ENCODE measurements at regions not wholly inside any gene's neighbourhood (a gene's known extent, or its start where the extent isn't known, plus 50 kb on each side); places are given as distances from the start of the nearest gene placed in this dataset.

DNA sequence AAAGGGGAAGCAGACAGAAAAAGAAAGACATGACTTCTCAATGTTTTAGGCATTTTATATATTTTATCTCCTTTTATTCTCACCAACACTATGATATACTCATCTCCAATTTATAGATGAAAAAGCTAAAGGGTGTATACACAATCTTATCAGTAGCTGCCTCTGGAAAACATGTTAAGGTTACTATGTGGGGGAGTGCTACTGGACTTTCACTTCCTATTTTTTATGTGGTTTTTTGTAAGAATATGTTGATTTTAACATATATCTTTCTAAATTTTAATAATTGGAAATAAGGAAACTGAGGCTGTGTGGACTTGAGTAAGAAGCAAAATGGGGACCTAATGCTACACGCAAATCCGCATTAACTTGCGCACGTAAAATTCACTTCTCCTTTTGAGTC, 99.6 kb upstream of the PDE3A start:
- no peaks in the 10 kb centered on the region for H3K36me3 ChIP-seq (replicated peaks)
- in situ Hi-C loops (cut with HindIII; ENCODE audit: low pct_ligation_motif_present, low sequenced_read_pairs), result no loop called here
- no peaks in the 10 kb centered on the region for H3K27me3 ChIP-seq (replicated peaks)
- no peak for DNase-seq
- H3K27ac ChIP-seq, result no peak overlapping the region
- no peak overlapping the region for H3K4me3 ChIP-seq (ENCODE audit: low read depth, low read length)
- TF ChIP-seq, protein P1, sequence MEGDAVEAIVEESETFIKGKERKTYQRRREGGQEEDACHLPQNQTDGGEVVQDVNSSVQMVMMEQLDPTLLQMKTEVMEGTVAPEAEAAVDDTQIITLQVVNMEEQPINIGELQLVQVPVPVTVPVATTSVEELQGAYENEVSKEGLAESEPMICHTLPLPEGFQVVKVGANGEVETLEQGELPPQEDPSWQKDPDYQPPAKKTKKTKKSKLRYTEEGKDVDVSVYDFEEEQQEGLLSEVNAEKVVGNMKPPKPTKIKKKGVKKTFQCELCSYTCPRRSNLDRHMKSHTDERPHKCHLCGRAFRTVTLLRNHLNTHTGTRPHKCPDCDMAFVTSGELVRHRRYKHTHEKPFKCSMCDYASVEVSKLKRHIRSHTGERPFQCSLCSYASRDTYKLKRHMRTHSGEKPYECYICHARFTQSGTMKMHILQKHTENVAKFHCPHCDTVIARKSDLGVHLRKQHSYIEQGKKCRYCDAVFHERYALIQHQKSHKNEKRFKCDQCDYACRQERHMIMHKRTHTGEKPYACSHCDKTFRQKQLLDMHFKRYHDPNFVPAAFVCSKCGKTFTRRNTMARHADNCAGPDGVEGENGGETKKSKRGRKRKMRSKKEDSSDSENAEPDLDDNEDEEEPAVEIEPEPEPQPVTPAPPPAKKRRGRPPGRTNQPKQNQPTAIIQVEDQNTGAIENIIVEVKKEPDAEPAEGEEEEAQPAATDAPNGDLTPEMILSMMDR (IDR thresholded peaks at IDR 0.05; ENCODE audit: low read depth, low read length, missing control alignments), result no peak

DNA sequence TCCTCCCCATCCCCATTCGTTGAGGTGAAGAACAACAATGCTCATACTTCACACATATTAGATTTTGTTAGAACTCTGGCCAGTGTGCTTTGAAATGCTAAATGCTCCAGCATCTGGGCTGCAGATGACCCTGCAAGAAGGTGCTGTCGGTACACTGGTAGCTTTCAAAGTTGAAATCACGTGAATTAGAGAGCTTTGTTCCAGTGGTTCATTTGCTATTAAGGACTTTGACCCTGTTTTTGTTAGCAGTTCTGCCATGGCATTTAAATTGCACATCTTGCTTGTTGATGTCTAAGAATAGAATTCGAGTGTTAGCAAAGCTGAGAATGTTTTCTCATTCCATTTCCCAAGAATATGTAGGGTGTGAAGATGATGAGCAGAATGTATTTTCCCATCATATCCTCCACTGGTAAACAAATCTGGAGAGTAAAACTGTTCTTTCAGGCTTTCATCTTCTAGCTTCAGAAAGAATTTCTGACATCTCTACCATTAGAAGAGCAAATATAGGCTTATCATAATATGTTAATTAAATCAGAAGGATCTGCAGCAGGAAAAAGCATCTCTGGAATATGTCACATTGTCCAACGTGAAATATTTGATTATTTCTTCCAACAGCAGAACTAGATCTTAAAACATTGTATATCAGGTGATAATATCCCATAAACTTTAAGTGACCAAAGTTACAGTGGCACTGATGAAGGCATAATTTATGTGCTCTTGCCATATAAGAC, 98.8 kb upstream of the PDE3A start:
- in situ Hi-C loops (cut with HindIII; ENCODE audit: low pct_ligation_motif_present, low sequenced_read_pairs), result no loop called here
- Histone ChIP-seq H3K4me3 (ENCODE audit: low read depth, low read length) (no peak overlapping the region), H3K36me3 (replicated peaks) (no peaks in the 10 kb centered on the region), H3K27me3 (replicated peaks) (no peaks in the 10 kb centered on the region), H3K27ac (no peak overlapping the region)
- TF ChIP-seq, protein P1 (IDR thresholded peaks at IDR 0.05; ENCODE audit: low read depth, low read length, missing control alignments), result no peak
- no peak for DNase-seq

DNA sequence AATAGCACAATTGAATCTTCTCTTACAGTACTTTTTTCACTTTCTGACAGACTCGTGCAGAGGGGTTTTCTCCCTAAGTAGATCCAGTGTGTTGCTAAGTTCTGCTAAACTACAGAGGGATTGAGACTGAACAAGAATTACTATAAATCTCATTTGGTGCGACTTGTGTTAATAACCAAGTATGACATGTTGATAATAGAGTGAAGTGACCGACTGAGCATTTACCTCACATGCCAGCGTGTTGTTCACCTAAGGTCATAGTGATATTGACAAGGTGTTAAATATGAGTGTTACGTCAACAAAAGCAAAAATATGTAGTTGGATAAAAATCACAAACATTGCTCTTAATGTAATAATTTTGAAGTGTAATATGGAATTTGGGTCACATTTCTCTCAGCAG, 97.8 kb upstream of the PDE3A start:
- TF ChIP-seq, protein P1 (IDR thresholded peaks at IDR 0.05; ENCODE audit: low read depth, low read length, missing control alignments), result no peak
- DNase-seq, result no peak
- Histone ChIP-seq H3K36me3 (replicated peaks) (no peaks in the 10 kb centered on the region), H3K27me3 (replicated peaks) (no peaks in the 10 kb centered on the region), H3K4me3 (ENCODE audit: low read depth, low read length) (no peak overlapping the region), H3K27ac (no peak overlapping the region)
- in situ Hi-C loops (cut with HindIII; ENCODE audit: low pct_ligation_motif_present, low sequenced_read_pairs), result no loop called here

DNA sequence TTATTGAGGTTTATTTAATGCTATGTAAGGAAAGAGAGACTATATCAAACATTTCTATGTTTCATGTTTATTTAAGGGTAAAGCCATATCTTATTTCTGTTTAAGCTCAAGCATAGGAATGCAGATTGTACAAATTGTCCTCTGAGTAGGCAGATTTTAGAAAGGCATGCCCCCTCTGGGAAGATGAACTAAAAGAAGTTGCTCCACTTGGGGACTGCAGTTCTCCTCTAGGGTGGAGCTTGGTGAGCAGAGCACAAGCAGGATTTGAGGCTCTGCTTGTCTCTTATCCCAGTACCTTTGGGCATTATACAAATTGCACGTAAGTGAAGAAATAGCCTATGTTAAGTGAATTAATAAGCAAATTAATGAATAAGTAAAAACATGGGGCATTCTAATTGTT, 96.2 kb upstream of the PDE3A start:
- Histone ChIP-seq H3K27me3 (replicated peaks) (no peaks in the 10 kb centered on the region), H3K4me3 (ENCODE audit: low read depth, low read length) (no peak overlapping the region), H3K27ac (no peak overlapping the region), H3K36me3 (replicated peaks) (no peaks in the 10 kb centered on the region)
- TF ChIP-seq, protein P1 (IDR thresholded peaks at IDR 0.05; ENCODE audit: low read depth, low read length, missing control alignments), result no peak
- DNase-seq, result no peak
- in situ Hi-C loops (cut with HindIII; ENCODE audit: low pct_ligation_motif_present, low sequenced_read_pairs), result no loop called here

DNA sequence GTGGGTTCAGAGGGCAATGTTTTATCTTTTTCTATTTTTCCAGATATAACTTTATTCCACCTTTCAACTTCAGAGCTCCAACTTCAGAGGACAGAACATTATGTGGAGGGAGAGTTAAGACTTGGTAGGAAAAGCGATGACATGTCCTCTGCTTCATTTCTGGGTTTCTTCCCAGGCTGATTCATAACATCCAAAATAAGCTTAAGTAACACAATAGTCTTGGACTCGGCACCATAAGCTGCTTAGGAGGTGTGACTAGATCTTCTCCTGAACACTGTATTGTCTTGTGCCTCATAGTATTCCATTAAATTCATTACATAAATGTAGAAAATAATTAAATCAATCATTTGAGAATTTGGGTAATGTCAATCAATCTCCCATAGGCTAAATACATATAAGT, 95.5 kb upstream of the PDE3A start:
- in situ Hi-C loops (cut with HindIII; ENCODE audit: low pct_ligation_motif_present, low sequenced_read_pairs), result no loop called here
- DNase-seq, result no peak
- TF ChIP-seq, protein P1 (IDR thresholded peaks at IDR 0.05; ENCODE audit: low read depth, low read length, missing control alignments), result no peak
- Histone ChIP-seq H3K36me3 (replicated peaks) (no peaks in the 10 kb centered on the region), H3K4me3 (ENCODE audit: low read depth, low read length) (no peak overlapping the region), H3K27me3 (replicated peaks) (no peaks in the 10 kb centered on the region), H3K27ac (no peak overlapping the region)

DNA sequence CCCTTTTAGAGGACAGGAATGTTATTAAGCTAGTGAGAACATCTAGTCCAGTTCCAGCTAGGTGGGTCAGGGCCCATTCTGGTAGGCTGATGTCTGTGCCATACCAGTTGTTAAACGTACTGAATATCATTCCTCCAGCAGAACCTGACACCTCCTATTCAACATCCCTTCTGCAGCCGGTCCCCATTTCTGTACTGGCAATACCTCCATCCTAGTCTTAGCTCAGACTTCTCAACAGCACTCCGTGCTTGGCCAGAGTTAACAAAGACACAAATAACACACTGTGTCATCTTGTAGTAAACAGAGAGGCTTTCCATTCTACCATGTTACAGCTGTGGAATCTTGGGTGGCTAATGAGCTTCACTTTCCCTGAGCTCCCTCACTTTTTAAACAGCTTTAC, 94.3 kb upstream of the PDE3A start:
- TF ChIP-seq, protein P1 (IDR thresholded peaks at IDR 0.05; ENCODE audit: low read depth, low read length, missing control alignments), result no peak
- Histone ChIP-seq H3K27ac (no peak overlapping the region), H3K4me3 (ENCODE audit: low read depth, low read length) (no peak overlapping the region), H3K36me3 (replicated peaks) (no peaks in the 10 kb centered on the region), H3K27me3 (replicated peaks) (no peaks in the 10 kb centered on the region)
- in situ Hi-C loops (cut with HindIII; ENCODE audit: low pct_ligation_motif_present, low sequenced_read_pairs), result no loop called here
- no peak for DNase-seq

All from brain microvascular endothelial cell (primary cell).